ENCODE measurements at regions not wholly inside any gene's neighbourhood (a gene's known extent, or its start where the extent isn't known, plus 50 kb on each side); places are given as distances from the start of the nearest gene placed in this dataset.

- Histone ChIP-seq H3K36me3 (ENCODE audit: control insufficient read depth, insufficient read depth, low read length) (no peaks in the 10 kb centered on the region), H3K9ac (ENCODE audit: low read depth, low read length) (no peak overlapping the region), H3K4me3 (ENCODE audit: insufficient read depth, low read depth, low read length) (no peak overlapping the region), H4K5ac (ENCODE audit: low read depth, low read length) (no peak overlapping the region), H2BK20ac (ENCODE audit: low read depth, low read length) (no peak overlapping the region), H2BK5ac (ENCODE audit: low read depth, low read length, poor library complexity, severe bottlenecking) (no peak overlapping the region), H3K56ac (ENCODE audit: extremely low read depth, insufficient read depth, low read length) (no peak overlapping the region), H3K14ac (replicated peaks; ENCODE audit: low read depth, low read length) (no peak overlapping the region), H4K20me1 (ENCODE audit: insufficient read depth, low read length) (no peaks in the 10 kb centered on the region), H3K27me3 (ENCODE audit: control insufficient read depth, insufficient read depth, low read length) (no peaks in the 10 kb centered on the region), H3K27ac (ENCODE audit: insufficient read depth, low read length) (no peak overlapping the region), H3K18ac (ENCODE audit: low read depth, low read length) (no peak overlapping the region), H2AK5ac (ENCODE audit: low read depth, low read length) (no peak overlapping the region), H3K9me3 (ENCODE audit: control insufficient read depth, insufficient read depth, low read length) (no peaks in the 10 kb centered on the region), H3K79me1 (ENCODE audit: low read depth in 1 of 2, low read length in 2 of 2) (no peaks in the 10 kb centered on the region), H2BK15ac (ENCODE audit: low read depth, low read length) (no peak overlapping the region), H3K4me1 (ENCODE audit: control insufficient read depth, insufficient read depth, low read length) (peaks cover 4% of the 10 kb centered on the region), H2BK120ac (ENCODE audit: low read depth, low read length) (no peak overlapping the region), H3K23ac (ENCODE audit: low read depth, low read length) (no peak overlapping the region), H2AFZ (replicated peaks; ENCODE audit: low read length, poor library complexity) (no peak overlapping the region), H2AK9ac (replicated peaks; ENCODE audit: low read depth, low read length, poor library complexity) (no peak overlapping the region), H3K4ac (ENCODE audit: low read depth, low read length) (no peak overlapping the region), H4K91ac (ENCODE audit: insufficient read depth, low read depth, low read length) (no peak overlapping the region), H4K8ac (ENCODE audit: low read depth in 2 of 2, low read length in 2 of 2) (no peak overlapping the region), H3K4me2 (ENCODE audit: low read depth, low read length) (no peak overlapping the region), H3K9me1 (ENCODE audit: insufficient read depth, low read length) (0 out of 2 replicates have a peak, but pooled peaks cover 2% of the 10 kb centered on the region)
- POLR2A ChIA-PET (ENCODE audit: unreplicated experiment) = no interaction called here
- no CpG with 5 or more reads among the region's 1 CpG for WGBS, 2 experiments (ENCODE audit: extremely low coverage in 2 of 2, insufficient read length in 1 of 2)
- BruUV-seq (replicated peaks) = no TSS peak
- ATAC-seq (ENCODE audit: low read depth) (no peak), DNase-seq (no peak)
- intact Hi-C loops (cut with micrococcal nuclease) (no loop called here), in situ Hi-C loops (cut with MboI; ENCODE audit: low sequenced_read_pairs) (no loop called here), dilution Hi-C loops (cut with HindIII; ENCODE audit: low sequenced_read_pairs, unreplicated experiment) (no loop called here)
- CTCF ChIA-PET = no interaction called here
- TF ChIP-seq FOS (IDR thresholded peaks at IDR 0.05; ENCODE audit: low read depth, low read length) (no peak), CHD1 (IDR thresholded peaks at IDR 0.05; ENCODE audit: low read depth, low read length) (no peak), MXI1 (IDR thresholded peaks at IDR 0.05; ENCODE audit: borderline replicate concordance, low read depth, low read length) (no peak), RFX5 (IDR thresholded peaks at IDR 0.05; ENCODE audit: low read depth, low read length) (no peak), MAZ (IDR thresholded peaks at IDR 0.05; ENCODE audit: borderline replicate concordance, low read depth, low read length) (no peak), POLR2A (IDR thresholded peaks at IDR 0.05; ENCODE audit: low read depth, low read length) (no peak), CEBPB (IDR thresholded peaks at IDR 0.05; ENCODE audit: low read depth, low read length) (no peak), RCOR1 (IDR thresholded peaks at IDR 0.05; ENCODE audit: insufficient replicate concordance, low read length) (no peak), NFE2L2 (IDR thresholded peaks at IDR 0.05; ENCODE audit: low read depth, low read length) (no peak), ELK1 (IDR thresholded peaks at IDR 0.05; ENCODE audit: borderline replicate concordance, low read depth, low read length) (no peak), SMC3 (IDR thresholded peaks at IDR 0.05; ENCODE audit: low read depth, low read length) (no peak), RAD21 (IDR thresholded peaks at IDR 0.05; ENCODE audit: low read length) (no peak), BHLHE40 (IDR thresholded peaks at IDR 0.05; ENCODE audit: low read depth, low read length) (no peak), MAFK (IDR thresholded peaks at IDR 0.05; ENCODE audit: low read depth, low read length) (no peak)
- TF ChIP-seq, protein P1, sequence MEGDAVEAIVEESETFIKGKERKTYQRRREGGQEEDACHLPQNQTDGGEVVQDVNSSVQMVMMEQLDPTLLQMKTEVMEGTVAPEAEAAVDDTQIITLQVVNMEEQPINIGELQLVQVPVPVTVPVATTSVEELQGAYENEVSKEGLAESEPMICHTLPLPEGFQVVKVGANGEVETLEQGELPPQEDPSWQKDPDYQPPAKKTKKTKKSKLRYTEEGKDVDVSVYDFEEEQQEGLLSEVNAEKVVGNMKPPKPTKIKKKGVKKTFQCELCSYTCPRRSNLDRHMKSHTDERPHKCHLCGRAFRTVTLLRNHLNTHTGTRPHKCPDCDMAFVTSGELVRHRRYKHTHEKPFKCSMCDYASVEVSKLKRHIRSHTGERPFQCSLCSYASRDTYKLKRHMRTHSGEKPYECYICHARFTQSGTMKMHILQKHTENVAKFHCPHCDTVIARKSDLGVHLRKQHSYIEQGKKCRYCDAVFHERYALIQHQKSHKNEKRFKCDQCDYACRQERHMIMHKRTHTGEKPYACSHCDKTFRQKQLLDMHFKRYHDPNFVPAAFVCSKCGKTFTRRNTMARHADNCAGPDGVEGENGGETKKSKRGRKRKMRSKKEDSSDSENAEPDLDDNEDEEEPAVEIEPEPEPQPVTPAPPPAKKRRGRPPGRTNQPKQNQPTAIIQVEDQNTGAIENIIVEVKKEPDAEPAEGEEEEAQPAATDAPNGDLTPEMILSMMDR (conservative IDR thresholded peaks at IDR 0.05; ENCODE audit: low read depth, low read length) = no peak
- TF ChIP-seq, protein P2, sequence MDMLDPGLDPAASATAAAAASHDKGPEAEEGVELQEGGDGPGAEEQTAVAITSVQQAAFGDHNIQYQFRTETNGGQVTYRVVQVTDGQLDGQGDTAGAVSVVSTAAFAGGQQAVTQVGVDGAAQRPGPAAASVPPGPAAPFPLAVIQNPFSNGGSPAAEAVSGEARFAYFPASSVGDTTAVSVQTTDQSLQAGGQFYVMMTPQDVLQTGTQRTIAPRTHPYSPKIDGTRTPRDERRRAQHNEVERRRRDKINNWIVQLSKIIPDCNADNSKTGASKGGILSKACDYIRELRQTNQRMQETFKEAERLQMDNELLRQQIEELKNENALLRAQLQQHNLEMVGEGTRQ (IDR thresholded peaks at IDR 0.05; ENCODE audit: low read depth, low read length) = no peak
These were observed 62.1 kb upstream of the TMEM17 start for GRCh38 chr2:62568074-62568473.

All from IMR-90 (cell line).